ENCODE measurements at regions not wholly inside any gene's neighbourhood (a gene's known extent, or its start where the extent isn't known, plus 50 kb on each side); places are given as distances from the start of the nearest gene placed in this dataset.
A peak's percentile ranks its signal among the peaks of the same experiment; 100 is the strongest.

DNA sequence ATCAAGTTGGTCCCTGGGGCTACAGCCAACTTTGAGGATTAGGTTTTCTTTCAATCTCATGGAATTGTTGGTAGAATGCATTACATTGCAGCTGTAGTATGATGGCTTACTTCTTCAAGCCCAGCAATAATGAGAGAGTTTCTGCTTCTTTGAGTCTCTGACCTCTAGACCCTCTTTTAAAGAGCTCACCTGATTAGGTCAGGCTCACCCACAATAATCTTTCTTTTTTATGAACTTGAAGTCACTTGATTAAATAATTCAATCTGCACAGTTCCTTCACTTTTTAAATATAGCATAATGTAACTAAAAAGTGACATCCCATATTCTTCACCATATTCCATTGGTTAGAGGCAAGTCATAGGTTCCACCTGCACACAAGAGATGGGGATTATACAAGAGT lies 547.5 kb upstream of the CT83 start:
- H3K4me1 ChIP-seq (replicated peaks) = no peaks in the 10 kb centered on the region
- no peaks in the 10 kb centered on the region for H3K36me3 ChIP-seq
- H3K9me3 ChIP-seq (replicated peaks) = no peaks in the 10 kb centered on the region
- H3K27ac ChIP-seq = no peak overlapping the region
- DNase-seq (ENCODE audit: low read depth in 1 of 2, low spot score in 2 of 2) = no peak
- no peaks in the 10 kb centered on the region for H3K27me3 ChIP-seq (replicated peaks)
- H3K4me3 ChIP-seq = no peak overlapping the region

DNA sequence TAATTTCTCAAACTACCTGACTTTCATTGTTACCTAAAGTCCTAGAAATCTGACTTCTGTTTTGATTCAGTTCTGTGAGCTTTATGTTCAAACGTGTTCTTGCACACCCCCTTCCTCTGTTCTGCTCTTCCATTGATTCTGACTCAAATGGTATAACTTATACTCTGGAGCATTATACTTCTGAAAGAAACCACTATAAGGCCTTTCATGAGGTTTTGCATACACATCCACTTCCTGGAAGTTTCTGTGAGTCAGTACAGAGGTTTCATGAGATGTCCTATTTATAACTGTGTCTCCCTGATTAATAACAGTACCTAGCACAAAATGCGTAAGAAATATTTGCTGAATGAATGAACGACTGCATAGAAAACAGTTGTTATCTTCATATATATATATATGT lies 540.2 kb upstream of the CT83 start:
- DNase-seq (ENCODE audit: low read depth in 1 of 2, low spot score in 2 of 2) = no peak
- Histone ChIP-seq H3K36me3 (no peaks in the 10 kb centered on the region), H3K4me1 (replicated peaks) (no peaks in the 10 kb centered on the region), H3K9me3 (replicated peaks) (no peaks in the 10 kb centered on the region), H3K4me3 (no peak overlapping the region), H3K27ac (no peak overlapping the region), H3K27me3 (replicated peaks) (no peaks in the 10 kb centered on the region)

DNA sequence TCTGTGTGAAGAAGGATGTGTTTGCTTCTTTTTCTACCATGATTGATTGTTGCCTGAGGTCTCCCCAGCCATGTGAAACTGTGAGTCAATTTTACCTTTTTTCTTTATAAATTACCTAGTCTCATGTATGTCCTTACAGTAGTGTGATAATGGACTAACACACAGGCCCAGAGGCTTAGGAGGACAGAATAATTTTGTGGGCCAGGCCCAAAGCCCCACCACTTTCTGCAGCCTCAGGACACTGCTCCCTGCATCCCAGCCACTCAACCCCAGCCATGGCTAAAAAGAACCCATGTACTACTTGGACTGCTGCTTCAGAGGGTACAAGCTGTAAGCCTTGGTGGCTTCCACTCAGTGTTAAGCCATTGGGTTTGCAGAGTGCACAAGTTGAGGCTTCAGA lies 512.7 kb upstream of the CT83 start:
- Histone ChIP-seq H3K27ac (no peak overlapping the region), H3K27me3 (replicated peaks) (no peaks in the 10 kb centered on the region), H3K36me3 (no peaks in the 10 kb centered on the region), H3K4me1 (replicated peaks) (no peaks in the 10 kb centered on the region), H3K9me3 (replicated peaks) (no peaks in the 10 kb centered on the region), H3K4me3 (no peak overlapping the region)
- DNase-seq (ENCODE audit: low read depth in 1 of 2, low spot score in 2 of 2) = no peak

DNA sequence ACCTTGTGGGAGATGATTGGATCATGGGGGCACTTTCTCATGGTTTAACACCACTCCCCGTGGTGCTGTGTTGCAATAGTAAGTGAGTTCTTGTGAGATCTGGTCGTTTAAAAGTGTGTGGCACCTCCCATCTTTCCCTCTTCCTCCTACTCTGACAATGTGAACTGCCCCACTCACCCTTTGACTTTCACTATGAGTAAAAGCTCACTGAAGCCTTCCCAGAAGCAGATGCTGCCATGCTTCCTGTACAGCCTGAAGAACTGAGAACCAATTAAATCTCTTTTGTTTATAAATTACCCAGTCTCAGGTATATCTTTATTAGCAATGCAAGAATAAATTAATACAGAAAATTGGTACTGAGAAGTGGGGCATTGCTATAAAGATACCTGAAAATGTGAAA lies 509.6 kb upstream of the CT83 start:
- no peaks in the 10 kb centered on the region for H3K9me3 ChIP-seq (replicated peaks)
- H3K27ac ChIP-seq = no peak overlapping the region
- no peaks in the 10 kb centered on the region for H3K27me3 ChIP-seq (replicated peaks)
- H3K4me1 ChIP-seq (replicated peaks) = no peaks in the 10 kb centered on the region
- H3K4me3 ChIP-seq = no peak overlapping the region
- DNase-seq (ENCODE audit: low read depth in 1 of 2, low spot score in 2 of 2) = no peak
- H3K36me3 ChIP-seq = no peaks in the 10 kb centered on the region

DNA sequence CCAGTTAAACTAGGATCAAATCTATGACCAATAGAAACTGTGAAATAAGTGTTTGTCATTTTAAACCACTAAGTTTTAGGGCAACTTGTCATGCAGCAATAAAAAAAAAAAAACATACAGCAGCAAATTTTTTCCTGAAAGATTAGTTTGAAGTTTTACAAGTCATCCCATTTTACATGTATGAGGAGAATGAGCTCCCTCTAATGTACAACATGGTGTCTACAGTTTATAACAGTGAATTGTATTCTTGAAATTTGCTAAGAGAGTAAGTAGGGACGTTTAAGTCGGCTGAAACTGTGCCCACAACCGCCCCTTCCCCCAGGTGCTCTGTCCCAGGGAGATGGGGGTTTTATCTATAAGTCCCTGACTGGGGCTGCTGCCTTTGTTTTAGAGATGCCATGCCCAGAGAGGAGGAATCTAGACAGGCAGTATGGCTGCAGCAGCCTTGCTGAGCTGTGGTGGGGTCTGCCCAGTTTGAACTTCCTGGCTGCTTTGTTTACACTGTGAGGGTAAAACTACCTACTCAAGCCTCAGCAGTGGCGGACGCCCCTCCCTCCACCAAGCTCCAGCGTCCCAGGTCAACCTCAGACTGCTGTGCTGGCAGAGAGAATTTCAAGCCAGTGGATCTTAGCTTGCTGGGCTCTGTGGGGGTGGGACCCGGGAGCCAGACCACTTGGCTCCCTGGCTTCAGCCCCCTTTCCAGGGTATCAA lies 499.3 kb upstream of the CT83 start:
- Histone ChIP-seq H3K9me3 (replicated peaks) (no peaks in the 10 kb centered on the region), H3K4me3 (no peak overlapping the region), H3K4me1 (replicated peaks) (no peaks in the 10 kb centered on the region), H3K27me3 (replicated peaks) (no peaks in the 10 kb centered on the region), H3K36me3 (no peaks in the 10 kb centered on the region), H3K27ac (no peak overlapping the region)
- no peak for DNase-seq (ENCODE audit: low read depth in 1 of 2, low spot score in 2 of 2)

DNA sequence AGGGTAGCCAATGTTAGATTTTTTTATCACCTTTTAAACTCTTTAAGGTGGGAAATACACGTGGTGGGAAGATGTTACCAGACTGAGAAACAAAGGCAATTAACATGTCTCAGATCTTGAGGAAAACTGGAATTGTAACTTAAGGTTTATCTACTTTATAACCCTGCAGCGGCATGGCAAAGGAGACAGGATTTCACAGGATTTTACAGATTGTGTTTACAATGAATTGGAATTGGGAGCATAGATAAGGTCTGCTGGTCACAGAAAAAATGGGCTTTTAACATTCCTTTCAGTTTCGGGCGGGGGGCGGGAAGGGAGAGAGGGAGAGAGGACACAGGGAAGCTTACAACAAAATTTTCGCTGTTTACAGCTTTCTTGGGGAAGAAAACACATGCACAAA lies 467.5 kb upstream of the CT83 start:
- Histone ChIP-seq H3K4me1 (replicated peaks) (no peaks in the 10 kb centered on the region), H3K27ac (no peak overlapping the region), H3K36me3 (no peaks in the 10 kb centered on the region), H3K9me3 (replicated peaks) (no peaks in the 10 kb centered on the region), H3K27me3 (replicated peaks) (no peaks in the 10 kb centered on the region), H3K4me3 (no peak overlapping the region)
- DNase-seq (ENCODE audit: low read depth in 1 of 2, low spot score in 2 of 2) = no peak

DNA sequence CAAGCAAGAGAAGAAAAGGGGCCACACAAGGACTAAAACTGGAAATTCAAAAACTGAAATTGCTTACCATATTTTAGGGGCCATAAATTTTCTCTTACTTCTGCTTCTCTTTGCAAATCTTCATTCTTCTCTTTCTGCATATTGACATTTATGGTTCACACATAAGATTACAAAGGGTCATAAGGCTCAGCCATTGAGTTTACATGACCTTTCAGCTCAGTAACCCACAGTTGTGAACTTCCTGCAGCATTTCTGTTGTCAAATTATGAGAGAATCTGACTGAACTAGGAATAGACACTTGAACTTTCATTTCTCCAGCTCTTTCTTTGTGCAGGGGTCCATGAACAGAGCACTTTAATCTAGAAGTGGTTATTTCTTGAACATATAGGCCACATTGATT lies 434.8 kb upstream of the CT83 start:
- Histone ChIP-seq H3K4me1 (replicated peaks) (no peaks in the 10 kb centered on the region), H3K9me3 (replicated peaks) (no peaks in the 10 kb centered on the region), H3K4me3 (no peak overlapping the region), H3K27ac (no peak overlapping the region), H3K27me3 (replicated peaks) (no peaks in the 10 kb centered on the region), H3K36me3 (no peaks in the 10 kb centered on the region)
- DNase-seq (ENCODE audit: low read depth in 1 of 2, low spot score in 2 of 2) = no peak

DNA sequence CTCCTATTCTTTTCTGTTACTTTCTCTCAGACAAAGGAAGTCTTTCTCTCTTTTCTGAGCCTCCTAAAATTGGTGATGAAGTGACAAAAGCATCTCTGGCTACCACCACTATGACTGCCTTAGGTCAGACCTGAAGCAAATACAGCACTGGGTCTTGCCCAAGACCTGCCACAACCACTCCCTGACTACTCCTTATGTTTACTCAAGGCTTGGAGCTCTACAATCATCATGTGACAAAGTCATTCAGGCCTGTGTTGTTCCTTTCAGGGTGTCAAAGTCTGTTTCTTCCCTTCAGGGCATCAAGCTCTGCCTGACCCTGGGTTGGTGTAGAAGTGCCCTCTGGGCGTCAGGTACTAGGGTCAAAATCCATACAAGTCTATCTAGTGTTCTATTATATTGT lies 419.2 kb upstream of the CT83 start:
- H3K4me1 ChIP-seq (replicated peaks) = no peaks in the 10 kb centered on the region
- no peaks in the 10 kb centered on the region for H3K9me3 ChIP-seq (replicated peaks)
- H3K36me3 ChIP-seq = no peaks in the 10 kb centered on the region
- H3K4me3 ChIP-seq = no peak overlapping the region
- H3K27ac ChIP-seq = no peak overlapping the region
- no peaks in the 10 kb centered on the region for H3K27me3 ChIP-seq (replicated peaks)
- DNase-seq (ENCODE audit: low read depth in 1 of 2, low spot score in 2 of 2) = no peak

DNA sequence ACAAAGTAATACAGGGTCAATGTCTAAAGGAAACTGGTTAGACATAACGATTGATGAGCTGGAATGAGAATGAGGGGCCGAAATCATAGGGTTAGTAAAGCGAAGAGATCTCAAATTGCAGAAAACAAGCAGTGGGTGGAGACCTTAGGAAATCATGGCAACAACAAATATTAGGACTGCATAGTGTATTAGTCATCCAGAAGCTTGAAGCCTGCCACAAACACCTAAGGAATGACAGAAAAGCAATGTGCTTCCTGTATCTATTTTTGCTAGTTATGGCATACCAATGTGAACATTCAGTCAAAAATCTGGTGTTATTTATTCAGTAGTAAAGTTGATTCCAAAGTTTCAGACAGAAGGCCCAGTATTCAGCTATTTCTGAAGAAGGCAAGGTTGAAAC lies 410.9 kb upstream of the CT83 start:
- Histone ChIP-seq H3K27ac (peak overlapping the region; percentile 35; the same call in 1 of the 2 replicates), H3K4me3 (no peak overlapping the region), H3K27me3 (replicated peaks) (no peaks in the 10 kb centered on the region), H3K4me1 (replicated peaks) (no peaks in the 10 kb centered on the region), H3K9me3 (replicated peaks) (no peaks in the 10 kb centered on the region), H3K36me3 (no peaks in the 10 kb centered on the region)
- DNase-seq (ENCODE audit: low read depth in 1 of 2, low spot score in 2 of 2) = peak in 1 of 2 experiments; percentile 10

DNA sequence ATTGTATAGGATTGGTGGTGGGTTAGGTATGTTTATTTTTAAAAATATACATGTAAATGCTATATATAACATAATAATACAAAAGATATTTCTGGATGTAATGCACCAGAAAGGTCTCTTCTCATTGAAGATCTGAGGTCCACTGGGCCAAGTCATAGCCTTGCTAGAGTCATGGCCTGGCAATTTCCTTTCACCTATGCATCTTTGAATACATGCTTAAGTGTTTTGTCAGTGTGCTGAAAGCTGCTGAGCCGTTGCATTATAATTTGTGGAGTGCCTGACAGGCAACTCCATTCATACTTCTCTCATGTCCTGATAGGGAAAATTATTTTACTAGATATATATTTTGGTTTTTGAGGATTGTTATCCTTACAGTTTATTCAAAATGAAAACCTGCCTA lies 410.2 kb upstream of the CT83 start:
- H3K9me3 ChIP-seq (replicated peaks) = no peaks in the 10 kb centered on the region
- H3K27me3 ChIP-seq (replicated peaks) = no peaks in the 10 kb centered on the region
- DNase-seq (ENCODE audit: low read depth in 1 of 2, low spot score in 2 of 2) = no peak
- H3K36me3 ChIP-seq = no peaks in the 10 kb centered on the region
- H3K4me1 ChIP-seq (replicated peaks) = no peaks in the 10 kb centered on the region
- H3K27ac ChIP-seq = 0 out of 2 replicates have a peak overlapping the region, but pooled peaks have one; percentile 19
- no peak overlapping the region for H3K4me3 ChIP-seq

DNA sequence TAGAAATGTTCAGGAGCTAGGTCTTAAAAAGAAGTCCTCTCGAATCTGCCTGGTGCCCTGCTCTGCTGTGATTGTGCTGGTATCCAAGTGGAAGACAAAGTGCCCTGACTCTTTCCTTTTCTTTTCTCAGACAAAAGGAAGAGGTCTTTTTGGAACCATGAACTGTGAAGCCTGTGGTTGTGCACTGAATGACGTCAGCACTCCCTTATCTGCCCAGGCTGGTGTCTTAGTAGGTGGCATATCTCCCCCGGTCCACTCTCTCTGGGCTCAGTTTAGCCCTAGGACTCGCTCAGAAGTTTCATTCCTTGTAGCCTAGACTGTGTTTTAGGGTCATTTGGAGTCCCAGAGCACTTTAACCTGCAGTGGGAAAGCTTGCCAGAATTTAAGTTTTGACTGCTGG lies 400.3 kb upstream of the CT83 start:
- DNase-seq (ENCODE audit: low read depth in 1 of 2, low spot score in 2 of 2) = no peak
- Histone ChIP-seq H3K36me3 (no peaks in the 10 kb centered on the region), H3K9me3 (replicated peaks) (no peaks in the 10 kb centered on the region), H3K27me3 (replicated peaks) (no peaks in the 10 kb centered on the region), H3K27ac (no peak overlapping the region), H3K4me3 (no peak overlapping the region), H3K4me1 (replicated peaks) (no peaks in the 10 kb centered on the region)

DNA sequence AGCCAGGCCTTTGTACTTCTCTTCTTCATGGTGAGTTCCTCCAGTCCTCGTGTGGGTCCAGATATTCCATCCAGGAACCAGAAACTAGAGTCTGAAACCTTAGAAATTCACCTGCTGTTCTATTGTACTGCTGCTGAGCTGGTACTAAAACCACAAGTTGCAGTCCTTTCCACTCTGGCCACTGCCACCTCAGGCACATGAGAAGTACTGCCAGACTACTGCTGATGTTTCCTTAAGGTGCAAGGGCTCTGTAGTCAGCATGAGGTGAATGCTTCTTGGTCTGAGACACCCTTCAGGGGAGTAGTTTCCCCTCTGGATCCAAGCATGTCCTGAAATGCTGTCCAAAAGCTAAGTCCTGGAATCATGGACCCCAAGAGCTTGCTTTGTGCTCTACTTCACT lies 399.6 kb upstream of the CT83 start:
- no peaks in the 10 kb centered on the region for H3K27me3 ChIP-seq (replicated peaks)
- H3K4me1 ChIP-seq (replicated peaks) = no peaks in the 10 kb centered on the region
- H3K9me3 ChIP-seq (replicated peaks) = no peaks in the 10 kb centered on the region
- no peak overlapping the region for H3K27ac ChIP-seq
- H3K4me3 ChIP-seq = no peak overlapping the region
- DNase-seq (ENCODE audit: low read depth in 1 of 2, low spot score in 2 of 2) = no peak
- no peaks in the 10 kb centered on the region for H3K36me3 ChIP-seq

DNA sequence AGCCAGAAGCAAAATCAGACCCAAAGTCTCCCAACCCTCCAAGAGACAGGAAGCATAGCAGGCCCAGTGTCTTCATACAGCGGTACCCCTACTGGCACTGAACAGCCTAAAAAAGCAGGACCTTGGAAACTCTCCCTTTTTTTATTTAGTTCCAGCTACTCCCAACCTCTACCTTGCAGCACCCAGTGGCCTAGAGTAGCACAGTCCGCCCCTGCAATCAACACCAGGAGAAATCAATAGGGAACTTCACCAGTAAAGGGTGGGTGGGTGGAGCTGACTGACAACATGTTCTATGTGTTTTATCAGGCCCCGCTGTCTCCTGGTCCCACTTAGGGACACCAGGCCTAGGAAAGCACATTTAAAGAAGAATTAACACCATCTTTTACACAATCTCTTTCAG lies 378.5 kb upstream of the CT83 start:
- no peaks in the 10 kb centered on the region for H3K27me3 ChIP-seq (replicated peaks)
- no peaks in the 10 kb centered on the region for H3K4me1 ChIP-seq (replicated peaks)
- H3K27ac ChIP-seq = no peak overlapping the region
- no peaks in the 10 kb centered on the region for H3K36me3 ChIP-seq
- no peak overlapping the region for H3K4me3 ChIP-seq
- no peak for DNase-seq (ENCODE audit: low read depth in 1 of 2, low spot score in 2 of 2)
- no peaks in the 10 kb centered on the region for H3K9me3 ChIP-seq (replicated peaks)

DNA sequence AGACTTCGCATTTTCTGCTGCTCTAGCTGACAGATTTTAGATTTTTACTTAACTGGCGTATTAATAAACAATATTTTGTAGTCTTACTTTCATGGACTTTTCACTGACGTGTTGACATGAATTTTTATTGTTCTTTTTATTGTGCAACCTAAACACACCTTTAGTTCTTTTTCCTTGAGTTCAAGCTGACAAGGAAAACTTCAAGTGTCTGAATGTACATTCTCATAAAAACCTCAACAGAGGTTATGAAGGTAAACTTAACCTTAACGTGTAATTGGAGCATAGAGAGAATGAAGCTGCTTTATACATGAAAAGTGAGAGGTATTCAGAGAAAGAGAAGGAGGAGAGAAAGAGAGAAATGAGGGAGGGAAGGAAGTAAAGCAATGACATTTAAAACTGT lies 364.3 kb upstream of the CT83 start:
- Histone ChIP-seq H3K36me3 (no peaks in the 10 kb centered on the region), H3K4me1 (replicated peaks) (no peaks in the 10 kb centered on the region), H3K27me3 (replicated peaks) (no peaks in the 10 kb centered on the region), H3K9me3 (replicated peaks) (no peaks in the 10 kb centered on the region), H3K4me3 (no peak overlapping the region), H3K27ac (no peak overlapping the region)
- no peak for DNase-seq (ENCODE audit: low read depth in 1 of 2, low spot score in 2 of 2)

DNA sequence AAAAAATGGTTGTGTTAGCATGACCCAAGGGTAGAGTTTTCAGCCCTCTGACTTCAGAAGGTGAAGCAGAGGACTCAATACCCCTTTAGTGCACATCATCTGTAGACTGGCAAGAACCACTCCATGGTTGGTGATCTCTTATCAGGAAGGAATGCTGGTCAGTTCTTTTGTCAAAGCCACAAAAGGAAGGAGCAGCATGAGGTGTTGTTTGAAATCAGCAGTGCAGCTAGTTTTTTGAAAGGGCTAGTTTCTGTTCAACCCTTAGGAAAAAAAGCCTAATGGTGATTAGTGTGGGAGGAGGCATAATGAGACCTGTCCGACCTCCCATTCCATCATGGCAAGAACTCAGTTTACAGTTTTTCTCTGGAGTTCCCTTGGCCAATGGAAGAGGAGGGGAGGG lies 362.0 kb upstream of the CT83 start:
- no peak for DNase-seq (ENCODE audit: low read depth in 1 of 2, low spot score in 2 of 2)
- Histone ChIP-seq H3K27me3 (replicated peaks) (no peaks in the 10 kb centered on the region), H3K9me3 (replicated peaks) (no peaks in the 10 kb centered on the region), H3K27ac (no peak overlapping the region), H3K36me3 (no peaks in the 10 kb centered on the region), H3K4me3 (no peak overlapping the region), H3K4me1 (replicated peaks) (no peaks in the 10 kb centered on the region)
